CD4-positive, alpha-beta T cell treated with Interleukin-21 for 1 hour (primary cell): ENCODE measurements at regions not wholly inside any gene's neighbourhood (a gene's known extent, or its start where the extent isn't known, plus 50 kb on each side); places are given as distances from the start of the nearest gene placed in this dataset.

ENCODE experiments used
- DNase-seq: peaks from one replicate; pipeline ENCODE4 v3.0.0-alpha.2; 2020

- no peak for DNase-seq
These were observed 559.8 kb downstream of the LMO4 start for GRCh38 chr1:87888446-87888845.

- DNase-seq, result no peak
These were observed 565.4 kb downstream of the LMO4 start for GRCh38 chr1:87894062-87894461.

- no peak for DNase-seq
These were observed 568.8 kb downstream of the LMO4 start for GRCh38 chr1:87897481-87897880.

- no peak for DNase-seq
These were observed 569.8 kb downstream of the LMO4 start for GRCh38 chr1:87898431-87898830.

- DNase-seq, result no peak
These were observed 570.3 kb downstream of the LMO4 start for GRCh38 chr1:87899017-87899416.

GRCh38 chr1:87899746-87900145 is 571.1 kb downstream of the LMO4 start:
- no peak for DNase-seq

- DNase-seq, result peak; percentile 2
These were observed 574.1 kb downstream of the LMO4 start for GRCh38 chr1:87902830-87903229.

GRCh38 chr1:87903242-87903641 is 574.6 kb downstream of the LMO4 start:
- no peak for DNase-seq

GRCh38 chr1:87904651-87905050 is 576.0 kb downstream of the LMO4 start:
- no peak for DNase-seq

- DNase-seq, result no peak
These were observed 577.0 kb downstream of the LMO4 start for GRCh38 chr1:87905651-87906050.

- no peak for DNase-seq
These were observed 577.4 kb downstream of the LMO4 start for GRCh38 chr1:87906078-87906477.

- DNase-seq, result no peak
These were observed 584.7 kb downstream of the LMO4 start for GRCh38 chr1:87913361-87913760.

- no peak for DNase-seq
These were observed 585.7 kb downstream of the LMO4 start for GRCh38 chr1:87914396-87914795.

- DNase-seq, result no peak
These were observed 587.1 kb downstream of the LMO4 start for GRCh38 chr1:87915771-87916170.

- DNase-seq, result no peak
These were observed 588.3 kb downstream of the LMO4 start for GRCh38 chr1:87916965-87917364.

GRCh38 chr1:87918398-87918797 is 589.7 kb downstream of the LMO4 start:
- no peak for DNase-seq

- no peak for DNase-seq
These were observed 594.2 kb downstream of the LMO4 start for GRCh38 chr1:87922885-87923284.

- no peak for DNase-seq
These were observed 597.6 kb downstream of the LMO4 start for GRCh38 chr1:87926131-87926830.

GRCh38 chr1:87926921-87927320 is 598.2 kb downstream of the LMO4 start:
- DNase-seq, result no peak

GRCh38 chr1:87927391-87928280 is 599.0 kb downstream of the LMO4 start:
- no peak for DNase-seq

- DNase-seq, result no peak
These were observed 599.9 kb downstream of the LMO4 start for GRCh38 chr1:87928623-87929022.

- no peak for DNase-seq
These were observed 601.2 kb downstream of the LMO4 start for GRCh38 chr1:87929906-87930305.

GRCh38 chr1:87930796-87931195 is 602.1 kb downstream of the LMO4 start:
- no peak for DNase-seq

GRCh38 chr1:87933171-87933570 is 604.5 kb downstream of the LMO4 start:
- no peak for DNase-seq
